ENCODE measurements at regions not wholly inside any gene's neighbourhood (a gene's known extent, or its start where the extent isn't known, plus 50 kb on each side); places are given as distances from the start of the nearest gene placed in this dataset.
A peak's percentile ranks its signal among the peaks of the same experiment; 100 is the strongest.

GRCh38 chr7:17681965-17682364, 258.3 kb downstream of the SNX13 start:
- Histone ChIP-seq H3K9me2 (ENCODE audit: insufficient read depth, low read length) (no peaks in the 10 kb centered on the region), H3K4me3 (ENCODE audit: low read length) (no peak overlapping the region), H4K20me1 (ENCODE audit: insufficient read depth) (no peaks in the 10 kb centered on the region), H3K9me3 (ENCODE audit: low read length) (no peaks in the 10 kb centered on the region), H3K9ac (ENCODE audit: low read length) (no peak overlapping the region), H3K4me2 (ENCODE audit: low read length) (no peak overlapping the region), H3K27ac (ENCODE audit: low read length) (no peak overlapping the region), H3K27me3 (ENCODE audit: insufficient read depth, low read depth, low read length) (no peaks in the 10 kb centered on the region), H3F3A (ENCODE audit: insufficient read depth, low read length, poor library complexity, severe bottlenecking) (no peaks in the 10 kb centered on the region), H2AFZ (ENCODE audit: low read depth, low read length) (no peak overlapping the region), H3K79me2 (replicated peaks; ENCODE audit: insufficient read depth, low read length) (no peaks in the 10 kb centered on the region), H3K36me3 (ENCODE audit: insufficient read depth, low read length) (no peaks in the 10 kb centered on the region)
- TF ChIP-seq SMC3 (conservative IDR thresholded peaks at IDR 0.05; ENCODE audit: poor library complexity) (no peak), CTCF (IDR thresholded peaks at IDR 0.05; ENCODE audit: poor library complexity, severe bottlenecking) (no peak), REST (IDR thresholded peaks at IDR 0.05; ENCODE audit: borderline replicate concordance) (no peak), MXI1 (conservative IDR thresholded peaks at IDR 0.05; ENCODE audit: poor library complexity, severe bottlenecking) (no peak), EZH2 (IDR thresholded peaks at IDR 0.05; ENCODE audit: borderline replicate concordance, insufficient read depth, low read length, poor library complexity, severe bottlenecking) (no peak), RAD21 (conservative IDR thresholded peaks at IDR 0.05) (no peak), POLR2AphosphoS5 (IDR thresholded peaks at IDR 0.05) (no peak)

- Histone ChIP-seq H3K4me3 (ENCODE audit: low read length) (no peak overlapping the region), H3K9ac (ENCODE audit: low read length) (no peak overlapping the region), H2AFZ (ENCODE audit: low read depth, low read length) (no peak overlapping the region), H3K36me3 (ENCODE audit: insufficient read depth, low read length) (no peaks in the 10 kb centered on the region), H3K4me2 (ENCODE audit: low read length) (no peak overlapping the region), H3K9me3 (ENCODE audit: low read length) (no peaks in the 10 kb centered on the region), H3K9me2 (ENCODE audit: insufficient read depth, low read length) (no peaks in the 10 kb centered on the region), H3F3A (ENCODE audit: insufficient read depth, low read length, poor library complexity, severe bottlenecking) (no peaks in the 10 kb centered on the region), H3K79me2 (replicated peaks; ENCODE audit: insufficient read depth, low read length) (no peaks in the 10 kb centered on the region), H4K20me1 (ENCODE audit: insufficient read depth) (no peaks in the 10 kb centered on the region), H3K27ac (ENCODE audit: low read length) (no peak overlapping the region), H3K27me3 (ENCODE audit: insufficient read depth, low read depth, low read length) (no peaks in the 10 kb centered on the region)
- TF ChIP-seq CTCF (IDR thresholded peaks at IDR 0.05; ENCODE audit: poor library complexity, severe bottlenecking) (no peak), EP300 (conservative IDR thresholded peaks at IDR 0.05; ENCODE audit: poor library complexity, severe bottlenecking) (peak; percentile 46), POLR2AphosphoS5 (IDR thresholded peaks at IDR 0.05) (peak; percentile 44), EZH2 (IDR thresholded peaks at IDR 0.05; ENCODE audit: borderline replicate concordance, insufficient read depth, low read length, poor library complexity, severe bottlenecking) (no peak), TAF1 (IDR thresholded peaks at IDR 0.05; ENCODE audit: low read depth) (no peak), MXI1 (conservative IDR thresholded peaks at IDR 0.05; ENCODE audit: poor library complexity, severe bottlenecking) (no peak), REST (IDR thresholded peaks at IDR 0.05; ENCODE audit: borderline replicate concordance) (no peak), RAD21 (conservative IDR thresholded peaks at IDR 0.05) (no peak), SMC3 (conservative IDR thresholded peaks at IDR 0.05; ENCODE audit: poor library complexity) (no peak)
Observed at GRCh38 chr7:17682586-17682985, 257.7 kb downstream of the SNX13 start.
